H1 (cell line): ENCODE measurements at regions not wholly inside any gene's neighbourhood (a gene's known extent, or its start where the extent isn't known, plus 50 kb on each side); places are given as distances from the start of the nearest gene placed in this dataset.

ENCODE experiments used
- CBX5 ChIP-seq: fragments of 300-800, 300-1000 bp; sonication (generic); IDR thresholded peaks from 2 replicates; pipeline ENCODE4 v1.7.1; 2016; ENCODE audit warnings: antibody characterized with exemption, low read length, low read depth
- CBX8 ChIP-seq: fragments of 300-800, 300-1000 bp; sonication (generic); IDR thresholded peaks from 2 replicates; pipeline ENCODE4 v1.7.1; 2016; ENCODE audit warnings: low read depth, low read length, borderline replicate concordance
- CEBPB ChIP-seq: IDR thresholded peaks from 2 replicates; pipeline ENCODE4 v1.6.1; 2012; ENCODE audit warnings: low read depth, low read length
- SRF ChIP-seq: IDR thresholded peaks from 2 replicates; pipeline ENCODE4 v1.6.1; 2011; ENCODE audit warnings: mild to moderate bottlenecking, low read depth, low read length, moderate library complexity
- SUZ12 ChIP-seq: fragments of 200-600 bp; sonication (generic); IDR thresholded peaks from 2 replicates; pipeline ENCODE4 v1.6.1; 2012; ENCODE audit warnings: mild to moderate bottlenecking, inconsistent platforms, low read length, moderate library complexity, mixed read lengths
- ZNF274 ChIP-seq: IDR thresholded peaks from 2 replicates; pipeline ENCODE4 v1.7.0; 2012; ENCODE audit warnings: low read length, borderline replicate concordance; ENCODE audit errors: extremely low read depth
- TF ChIP-seq, protein P1 (sequence below): fragments of 300-600 bp; sonication (generic); IDR thresholded peaks from 2 replicates; pipeline ENCODE4 v1.7.1; 2012; ENCODE audit warnings: low read length, moderate library complexity, mild to moderate bottlenecking, inconsistent platforms; ENCODE audit not compliant: insufficient replicate concordance

DNA sequence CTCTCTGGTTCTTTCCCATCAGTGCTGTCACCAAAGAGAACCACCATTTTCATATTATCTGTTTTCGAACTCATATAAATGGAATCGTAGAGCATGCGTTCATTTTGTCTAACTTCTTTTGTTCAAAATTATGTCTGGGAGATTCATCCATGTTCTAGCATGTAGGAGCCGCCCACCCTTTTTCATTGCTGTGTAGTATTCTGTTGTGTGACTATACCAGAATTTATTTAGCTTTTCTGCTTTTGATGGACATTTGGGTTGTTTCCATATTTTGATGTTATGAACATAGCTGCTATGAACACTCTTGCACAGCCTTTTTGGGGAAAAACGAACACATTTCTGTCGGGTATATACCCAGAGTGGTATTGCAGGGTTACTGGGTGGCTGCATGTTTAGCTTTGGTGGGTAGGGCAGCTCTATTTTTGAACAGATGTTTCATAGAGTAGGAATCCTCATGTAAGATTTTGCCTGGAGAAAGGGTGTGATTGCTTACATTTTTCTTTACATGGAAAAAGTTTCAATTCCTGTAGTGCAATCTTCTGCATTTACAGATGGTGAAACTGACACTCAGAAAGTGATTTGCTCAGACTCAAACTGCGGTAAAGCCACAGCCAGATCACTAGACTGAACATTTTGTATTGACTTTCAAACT is 100.2 kb upstream of the IL12B start (continued):
- TF ChIP-seq, protein P1, sequence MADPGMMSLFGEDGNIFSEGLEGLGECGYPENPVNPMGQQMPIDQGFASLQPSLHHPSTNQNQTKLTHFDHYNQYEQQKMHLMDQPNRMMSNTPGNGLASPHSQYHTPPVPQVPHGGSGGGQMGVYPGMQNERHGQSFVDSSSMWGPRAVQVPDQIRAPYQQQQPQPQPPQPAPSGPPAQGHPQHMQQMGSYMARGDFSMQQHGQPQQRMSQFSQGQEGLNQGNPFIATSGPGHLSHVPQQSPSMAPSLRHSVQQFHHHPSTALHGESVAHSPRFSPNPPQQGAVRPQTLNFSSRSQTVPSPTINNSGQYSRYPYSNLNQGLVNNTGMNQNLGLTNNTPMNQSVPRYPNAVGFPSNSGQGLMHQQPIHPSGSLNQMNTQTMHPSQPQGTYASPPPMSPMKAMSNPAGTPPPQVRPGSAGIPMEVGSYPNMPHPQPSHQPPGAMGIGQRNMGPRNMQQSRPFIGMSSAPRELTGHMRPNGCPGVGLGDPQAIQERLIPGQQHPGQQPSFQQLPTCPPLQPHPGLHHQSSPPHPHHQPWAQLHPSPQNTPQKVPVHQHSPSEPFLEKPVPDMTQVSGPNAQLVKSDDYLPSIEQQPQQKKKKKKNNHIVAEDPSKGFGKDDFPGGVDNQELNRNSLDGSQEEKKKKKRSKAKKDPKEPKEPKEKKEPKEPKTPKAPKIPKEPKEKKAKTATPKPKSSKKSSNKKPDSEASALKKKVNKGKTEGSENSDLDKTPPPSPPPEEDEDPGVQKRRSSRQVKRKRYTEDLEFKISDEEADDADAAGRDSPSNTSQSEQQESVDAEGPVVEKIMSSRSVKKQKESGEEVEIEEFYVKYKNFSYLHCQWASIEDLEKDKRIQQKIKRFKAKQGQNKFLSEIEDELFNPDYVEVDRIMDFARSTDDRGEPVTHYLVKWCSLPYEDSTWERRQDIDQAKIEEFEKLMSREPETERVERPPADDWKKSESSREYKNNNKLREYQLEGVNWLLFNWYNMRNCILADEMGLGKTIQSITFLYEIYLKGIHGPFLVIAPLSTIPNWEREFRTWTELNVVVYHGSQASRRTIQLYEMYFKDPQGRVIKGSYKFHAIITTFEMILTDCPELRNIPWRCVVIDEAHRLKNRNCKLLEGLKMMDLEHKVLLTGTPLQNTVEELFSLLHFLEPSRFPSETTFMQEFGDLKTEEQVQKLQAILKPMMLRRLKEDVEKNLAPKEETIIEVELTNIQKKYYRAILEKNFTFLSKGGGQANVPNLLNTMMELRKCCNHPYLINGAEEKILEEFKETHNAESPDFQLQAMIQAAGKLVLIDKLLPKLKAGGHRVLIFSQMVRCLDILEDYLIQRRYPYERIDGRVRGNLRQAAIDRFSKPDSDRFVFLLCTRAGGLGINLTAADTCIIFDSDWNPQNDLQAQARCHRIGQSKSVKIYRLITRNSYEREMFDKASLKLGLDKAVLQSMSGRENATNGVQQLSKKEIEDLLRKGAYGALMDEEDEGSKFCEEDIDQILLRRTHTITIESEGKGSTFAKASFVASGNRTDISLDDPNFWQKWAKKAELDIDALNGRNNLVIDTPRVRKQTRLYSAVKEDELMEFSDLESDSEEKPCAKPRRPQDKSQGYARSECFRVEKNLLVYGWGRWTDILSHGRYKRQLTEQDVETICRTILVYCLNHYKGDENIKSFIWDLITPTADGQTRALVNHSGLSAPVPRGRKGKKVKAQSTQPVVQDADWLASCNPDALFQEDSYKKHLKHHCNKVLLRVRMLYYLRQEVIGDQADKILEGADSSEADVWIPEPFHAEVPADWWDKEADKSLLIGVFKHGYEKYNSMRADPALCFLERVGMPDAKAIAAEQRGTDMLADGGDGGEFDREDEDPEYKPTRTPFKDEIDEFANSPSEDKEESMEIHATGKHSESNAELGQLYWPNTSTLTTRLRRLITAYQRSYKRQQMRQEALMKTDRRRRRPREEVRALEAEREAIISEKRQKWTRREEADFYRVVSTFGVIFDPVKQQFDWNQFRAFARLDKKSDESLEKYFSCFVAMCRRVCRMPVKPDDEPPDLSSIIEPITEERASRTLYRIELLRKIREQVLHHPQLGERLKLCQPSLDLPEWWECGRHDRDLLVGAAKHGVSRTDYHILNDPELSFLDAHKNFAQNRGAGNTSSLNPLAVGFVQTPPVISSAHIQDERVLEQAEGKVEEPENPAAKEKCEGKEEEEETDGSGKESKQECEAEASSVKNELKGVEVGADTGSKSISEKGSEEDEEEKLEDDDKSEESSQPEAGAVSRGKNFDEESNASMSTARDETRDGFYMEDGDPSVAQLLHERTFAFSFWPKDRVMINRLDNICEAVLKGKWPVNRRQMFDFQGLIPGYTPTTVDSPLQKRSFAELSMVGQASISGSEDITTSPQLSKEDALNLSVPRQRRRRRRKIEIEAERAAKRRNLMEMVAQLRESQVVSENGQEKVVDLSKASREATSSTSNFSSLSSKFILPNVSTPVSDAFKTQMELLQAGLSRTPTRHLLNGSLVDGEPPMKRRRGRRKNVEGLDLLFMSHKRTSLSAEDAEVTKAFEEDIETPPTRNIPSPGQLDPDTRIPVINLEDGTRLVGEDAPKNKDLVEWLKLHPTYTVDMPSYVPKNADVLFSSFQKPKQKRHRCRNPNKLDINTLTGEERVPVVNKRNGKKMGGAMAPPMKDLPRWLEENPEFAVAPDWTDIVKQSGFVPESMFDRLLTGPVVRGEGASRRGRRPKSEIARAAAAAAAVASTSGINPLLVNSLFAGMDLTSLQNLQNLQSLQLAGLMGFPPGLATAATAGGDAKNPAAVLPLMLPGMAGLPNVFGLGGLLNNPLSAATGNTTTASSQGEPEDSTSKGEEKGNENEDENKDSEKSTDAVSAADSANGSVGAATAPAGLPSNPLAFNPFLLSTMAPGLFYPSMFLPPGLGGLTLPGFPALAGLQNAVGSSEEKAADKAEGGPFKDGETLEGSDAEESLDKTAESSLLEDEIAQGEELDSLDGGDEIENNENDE = no peak
- TF ChIP-seq SUZ12 (no peak), ZNF274 (no peak), CBX8 (no peak), CBX5 (no peak), CEBPB (no peak), SRF (no peak)
